GM18873 (cell line): ENCODE measurements at regions not wholly inside any gene's neighbourhood (a gene's known extent, or its start where the extent isn't known, plus 50 kb on each side); places are given as distances from the start of the nearest gene placed in this dataset.
"Not testable (repeated sequence)": the region's sequence is repeated elsewhere in the genome, so short reads cannot be mapped to it uniquely, and the experiment has no call there.

Source experiments
- ATAC-seq: cut with Tn5 transposase; IDR thresholded peaks from one replicate; pipeline ENCODE4 v1.9.1; 2021; ENCODE audit warnings: mild to moderate bottlenecking, moderate library complexity, moderate number of reproducible peaks; ENCODE audit not compliant: unreplicated experiment, low FRiP score

- not testable (repeated sequence) for ATAC-seq
These were observed 153.4 kb upstream of the POGK start for GRCh38 chr1:166685891-166686290.

- ATAC-seq = not testable (repeated sequence)
These were observed 148.7 kb upstream of the POGK start for GRCh38 chr1:166690596-166690995.

GRCh38 chr1:166691476-166691875, 147.8 kb upstream of the POGK start:
- ATAC-seq = no peak

GRCh38 chr1:166692346-166692745, 146.9 kb upstream of the POGK start:
- ATAC-seq = no peak

GRCh38 chr1:166693158-166693557, 146.1 kb upstream of the POGK start:
- ATAC-seq = no peak

- no peak for ATAC-seq
These were observed 145.5 kb upstream of the POGK start for GRCh38 chr1:166693673-166694297.

GRCh38 chr1:166695115-166695514, 144.2 kb upstream of the POGK start:
- ATAC-seq = no peak

- not testable (repeated sequence) for ATAC-seq
These were observed 143.4 kb upstream of the POGK start for GRCh38 chr1:166695834-166696233.

GRCh38 chr1:166698771-166699170, 140.5 kb upstream of the POGK start:
- ATAC-seq = no peak

GRCh38 chr1:166699613-166700012, 139.7 kb upstream of the POGK start:
- ATAC-seq = no peak

GRCh38 chr1:166700696-166701095, 138.6 kb upstream of the POGK start:
- no peak for ATAC-seq

GRCh38 chr1:166701603-166702100, 137.6 kb upstream of the POGK start:
- no peak for ATAC-seq

GRCh38 chr1:166703141-166703540, 136.1 kb upstream of the POGK start:
- ATAC-seq = no peak

GRCh38 chr1:166703726-166704462, 135.4 kb upstream of the POGK start:
- ATAC-seq = no peak

GRCh38 chr1:166705376-166706289, 133.6 kb upstream of the POGK start:
- ATAC-seq = no peak

GRCh38 chr1:166716620-166717019, 122.7 kb upstream of the POGK start:
- no peak for ATAC-seq

- ATAC-seq = no peak
These were observed 118.1 kb upstream of the POGK start for GRCh38 chr1:166721145-166721544.

GRCh38 chr1:166730299-166730888, 108.9 kb upstream of the POGK start:
- ATAC-seq = no peak

GRCh38 chr1:166738140-166738539, 101.1 kb upstream of the POGK start:
- ATAC-seq = no peak

GRCh38 chr1:166738873-166739272, 100.4 kb upstream of the POGK start:
- ATAC-seq = no peak
